ENCODE measurements at regions not wholly inside any gene's neighbourhood (a gene's known extent, or its start where the extent isn't known, plus 50 kb on each side); places are given as distances from the start of the nearest gene placed in this dataset.
"Not testable (repeated sequence)": the region's sequence is repeated elsewhere in the genome, so short reads cannot be mapped to it uniquely, and the experiment has no call there.

GRCh38 chr1:83051053-83051452 is 947.9 kb downstream of the TTLL7 start:
- TF ChIP-seq, protein P1, sequence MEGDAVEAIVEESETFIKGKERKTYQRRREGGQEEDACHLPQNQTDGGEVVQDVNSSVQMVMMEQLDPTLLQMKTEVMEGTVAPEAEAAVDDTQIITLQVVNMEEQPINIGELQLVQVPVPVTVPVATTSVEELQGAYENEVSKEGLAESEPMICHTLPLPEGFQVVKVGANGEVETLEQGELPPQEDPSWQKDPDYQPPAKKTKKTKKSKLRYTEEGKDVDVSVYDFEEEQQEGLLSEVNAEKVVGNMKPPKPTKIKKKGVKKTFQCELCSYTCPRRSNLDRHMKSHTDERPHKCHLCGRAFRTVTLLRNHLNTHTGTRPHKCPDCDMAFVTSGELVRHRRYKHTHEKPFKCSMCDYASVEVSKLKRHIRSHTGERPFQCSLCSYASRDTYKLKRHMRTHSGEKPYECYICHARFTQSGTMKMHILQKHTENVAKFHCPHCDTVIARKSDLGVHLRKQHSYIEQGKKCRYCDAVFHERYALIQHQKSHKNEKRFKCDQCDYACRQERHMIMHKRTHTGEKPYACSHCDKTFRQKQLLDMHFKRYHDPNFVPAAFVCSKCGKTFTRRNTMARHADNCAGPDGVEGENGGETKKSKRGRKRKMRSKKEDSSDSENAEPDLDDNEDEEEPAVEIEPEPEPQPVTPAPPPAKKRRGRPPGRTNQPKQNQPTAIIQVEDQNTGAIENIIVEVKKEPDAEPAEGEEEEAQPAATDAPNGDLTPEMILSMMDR (IDR thresholded peaks at IDR 0.05): not testable (repeated sequence)
- TF ChIP-seq POLR2A (IDR thresholded peaks at IDR 0.05): not testable (repeated sequence)
